Fibroblast of pulmonary artery (primary cell): ENCODE measurements at regions not wholly inside any gene's neighbourhood (a gene's known extent, or its start where the extent isn't known, plus 50 kb on each side); places are given as distances from the start of the nearest gene placed in this dataset.

ENCODE experiments used
- DNase-seq: peaks from one replicate; pipeline ENCODE4 v3.0.0-alpha.2; 2010; ENCODE audit warnings: low read depth
- H3K4me3 ChIP-seq: replicated peaks from 2 replicates; pipeline ENCODE4 v1.5.1; 2011; ENCODE audit warnings: low read depth, mild to moderate bottlenecking, control low read depth, low read length, moderate library complexity
- TF ChIP-seq, protein P1 (sequence below): IDR thresholded peaks from 2 replicates; pipeline ENCODE4 v1.5.1; 2011; ENCODE audit warnings: mild to moderate bottlenecking, control low read depth, low read length, inconsistent platforms; ENCODE audit errors: missing control alignments

DNA sequence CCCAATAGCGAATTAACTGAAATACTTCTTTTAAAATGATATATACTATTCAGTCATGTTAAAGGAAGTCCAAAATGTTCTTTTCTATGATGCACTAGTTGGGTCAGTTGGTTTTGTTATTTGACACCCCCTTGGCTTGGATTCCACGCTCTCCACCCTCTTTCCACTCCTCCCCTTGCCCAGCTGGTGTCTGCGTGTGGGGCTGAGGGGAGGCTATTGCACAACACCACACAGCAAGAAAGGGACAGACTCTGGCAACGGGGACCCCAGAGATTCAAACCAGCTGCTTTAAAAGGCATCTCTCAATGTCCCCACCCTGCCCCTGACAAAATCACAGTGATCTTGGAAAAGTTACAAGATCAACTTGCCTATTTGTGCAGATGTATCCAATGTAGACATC lies 394.3 kb downstream of the TGFB2 start:
- peak; percentile 64 for DNase-seq
- H3K4me3 ChIP-seq, result no peak overlapping the region
- TF ChIP-seq, protein P1, sequence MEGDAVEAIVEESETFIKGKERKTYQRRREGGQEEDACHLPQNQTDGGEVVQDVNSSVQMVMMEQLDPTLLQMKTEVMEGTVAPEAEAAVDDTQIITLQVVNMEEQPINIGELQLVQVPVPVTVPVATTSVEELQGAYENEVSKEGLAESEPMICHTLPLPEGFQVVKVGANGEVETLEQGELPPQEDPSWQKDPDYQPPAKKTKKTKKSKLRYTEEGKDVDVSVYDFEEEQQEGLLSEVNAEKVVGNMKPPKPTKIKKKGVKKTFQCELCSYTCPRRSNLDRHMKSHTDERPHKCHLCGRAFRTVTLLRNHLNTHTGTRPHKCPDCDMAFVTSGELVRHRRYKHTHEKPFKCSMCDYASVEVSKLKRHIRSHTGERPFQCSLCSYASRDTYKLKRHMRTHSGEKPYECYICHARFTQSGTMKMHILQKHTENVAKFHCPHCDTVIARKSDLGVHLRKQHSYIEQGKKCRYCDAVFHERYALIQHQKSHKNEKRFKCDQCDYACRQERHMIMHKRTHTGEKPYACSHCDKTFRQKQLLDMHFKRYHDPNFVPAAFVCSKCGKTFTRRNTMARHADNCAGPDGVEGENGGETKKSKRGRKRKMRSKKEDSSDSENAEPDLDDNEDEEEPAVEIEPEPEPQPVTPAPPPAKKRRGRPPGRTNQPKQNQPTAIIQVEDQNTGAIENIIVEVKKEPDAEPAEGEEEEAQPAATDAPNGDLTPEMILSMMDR, result no peak

DNA sequence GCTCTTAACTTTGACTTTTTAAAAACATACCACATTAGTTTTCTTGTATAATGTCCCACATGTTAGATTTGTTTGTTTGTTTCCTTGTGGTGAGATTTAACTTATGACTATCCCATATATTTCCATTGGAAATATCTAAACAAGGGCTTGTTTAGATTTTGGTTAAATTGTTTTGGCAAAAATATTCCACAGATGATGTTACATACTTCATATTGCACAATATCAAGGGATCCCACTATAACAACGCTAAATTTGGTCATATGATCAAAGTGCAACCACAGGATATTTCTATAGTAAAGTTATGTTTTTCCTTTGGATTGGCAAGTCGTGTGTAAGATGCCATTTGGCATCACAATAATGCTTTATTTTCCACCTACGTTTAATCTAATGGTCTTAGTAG lies 396.7 kb downstream of the TGFB2 start:
- no peak for DNase-seq
- no peak overlapping the region for H3K4me3 ChIP-seq
- TF ChIP-seq, protein P1, result no peak

DNA sequence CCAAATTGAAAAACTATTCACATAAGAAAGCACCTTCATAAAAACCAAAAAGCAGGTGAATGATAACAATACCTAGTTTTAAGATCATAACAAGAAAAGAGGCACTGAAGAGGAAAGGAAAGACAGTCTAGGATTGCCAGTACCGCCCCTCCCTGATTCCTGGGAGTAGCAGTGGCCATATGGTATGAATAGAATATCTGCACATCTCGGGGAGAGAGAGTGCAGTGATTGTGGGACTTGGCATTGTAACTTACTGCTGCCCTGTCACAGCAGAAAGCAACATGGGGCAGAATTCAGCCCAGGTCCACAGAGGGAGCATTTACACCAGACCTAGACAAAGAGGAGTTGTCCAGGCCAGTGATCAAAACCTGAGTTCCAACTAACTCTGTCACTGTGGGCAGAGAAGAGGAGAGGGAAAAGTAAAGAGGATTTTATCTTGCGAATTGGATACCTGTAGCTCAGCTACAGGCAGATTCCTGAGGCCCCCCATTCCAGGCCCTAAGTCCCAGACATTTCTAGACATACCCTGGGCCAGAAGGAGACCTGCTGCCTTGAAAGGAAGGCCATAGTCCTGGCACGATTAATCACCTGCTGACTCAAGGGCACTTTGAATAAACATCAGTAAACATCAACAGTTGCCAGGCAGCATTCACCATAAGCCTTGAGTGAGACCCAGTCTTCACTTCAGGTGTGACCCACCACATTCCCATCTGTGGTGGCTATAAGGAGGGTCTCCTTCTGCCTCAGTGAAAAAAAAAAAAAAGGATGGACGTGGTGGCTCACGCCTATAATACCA lies 397.5 kb downstream of the TGFB2 start:
- TF ChIP-seq, protein P1, result no peak
- DNase-seq, result no peak
- H3K4me3 ChIP-seq, result no peak overlapping the region

DNA sequence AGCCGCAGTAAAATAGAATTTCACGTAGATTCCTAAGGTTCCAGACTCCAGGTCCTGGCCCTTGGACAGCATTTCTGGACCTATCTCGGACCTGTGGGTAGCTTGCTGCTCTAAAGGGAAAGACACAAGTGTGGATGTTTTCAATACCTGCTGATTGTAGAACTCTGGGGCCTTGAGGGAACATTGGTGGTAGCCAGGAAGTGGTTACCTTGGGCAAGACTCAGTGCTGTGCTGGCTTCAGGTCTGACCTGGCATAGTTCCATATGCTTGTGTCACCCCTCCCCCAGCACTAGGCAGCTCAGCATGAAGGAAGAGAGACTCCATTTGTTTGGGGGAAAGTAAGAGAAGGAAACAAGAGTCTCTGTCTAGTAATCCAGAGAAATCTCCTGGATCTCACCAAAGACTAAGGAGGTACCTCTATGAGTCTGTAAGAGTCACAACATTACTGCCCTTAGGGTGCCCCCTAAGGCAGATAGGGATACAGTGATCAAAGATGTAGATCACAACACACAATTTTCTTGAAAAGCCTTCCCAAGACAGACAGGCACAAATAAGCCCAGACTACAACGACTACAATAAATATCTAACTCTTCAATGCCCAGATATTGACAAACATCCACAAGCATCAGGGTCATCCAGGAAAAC lies 398.8 kb downstream of the TGFB2 start:
- DNase-seq, result no peak
- TF ChIP-seq, protein P1, result no peak
- H3K4me3 ChIP-seq, result no peak overlapping the region

DNA sequence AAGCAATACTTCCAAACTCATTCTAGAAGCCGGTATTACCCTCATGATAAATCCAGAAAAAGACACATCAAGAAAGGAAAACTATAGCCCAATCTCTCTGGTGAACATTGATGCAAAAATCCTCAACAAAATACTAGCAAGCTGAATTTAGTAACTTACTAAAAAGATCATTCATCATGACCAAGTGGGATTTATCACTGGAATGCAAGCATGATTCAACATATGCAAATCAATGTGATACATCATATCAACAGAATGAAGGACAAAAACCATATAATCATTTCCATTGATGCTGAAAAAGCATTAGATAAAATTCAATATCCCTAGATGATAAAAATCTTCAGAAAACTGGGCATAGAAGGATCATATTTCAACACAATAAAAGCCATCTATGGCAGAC lies 402.9 kb downstream of the TGFB2 start:
- H3K4me3 ChIP-seq, result no peak overlapping the region
- DNase-seq, result no peak
- TF ChIP-seq, protein P1, result no peak

DNA sequence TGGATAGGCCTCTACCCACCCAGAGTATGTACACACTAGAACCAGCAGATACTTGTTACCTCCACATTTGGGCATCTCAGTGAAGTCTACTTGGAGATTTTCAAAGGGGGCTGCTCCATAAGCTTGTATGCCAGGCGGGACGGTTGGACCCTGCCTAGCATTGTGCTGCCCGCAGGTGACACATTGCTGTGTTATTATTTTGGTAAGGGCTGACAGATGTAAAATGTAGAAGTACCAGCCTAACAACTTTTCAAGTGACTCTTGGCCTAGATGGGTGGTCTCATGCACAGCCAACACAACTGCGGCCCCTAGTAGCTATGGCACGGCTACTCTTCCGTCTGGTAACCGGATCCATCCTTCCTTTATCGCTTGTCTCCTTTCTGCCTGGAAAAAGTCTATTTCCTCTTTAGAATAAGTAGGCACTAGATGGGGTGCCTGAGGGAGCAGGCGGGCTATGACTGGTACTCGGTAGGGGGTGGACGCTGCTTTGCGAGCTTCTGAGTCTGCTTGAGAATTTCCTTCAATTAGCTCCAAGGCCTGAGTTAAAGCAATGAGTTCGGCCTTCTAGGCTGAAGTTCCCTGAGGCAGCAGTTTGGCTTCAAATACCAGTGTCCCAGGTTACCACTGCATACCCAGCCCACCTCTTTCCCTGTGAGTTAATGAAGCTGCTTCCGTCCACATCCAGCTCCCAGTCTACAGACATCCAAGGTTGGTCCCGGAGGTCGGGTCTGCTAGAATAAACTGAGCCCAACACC lies 405.3 kb downstream of the TGFB2 start:
- TF ChIP-seq, protein P1, result no peak
- H3K4me3 ChIP-seq, result no peak overlapping the region
- DNase-seq, result no peak
